NT2/D1 (cell line): ENCODE measurements at regions not wholly inside any gene's neighbourhood (a gene's known extent, or its start where the extent isn't known, plus 50 kb on each side); places are given as distances from the start of the nearest gene placed in this dataset.

Experiments used
- SUZ12 ChIP-seq: IDR thresholded peaks from 2 replicates; pipeline ENCODE4 v1.6.1; 2011; ENCODE audit not compliant: insufficient read length, insufficient read depth; ENCODE audit errors: extremely low read depth
- YY1 ChIP-seq: IDR thresholded peaks from 2 replicates; pipeline ENCODE4 v1.6.1; 2011; ENCODE audit not compliant: insufficient read length, insufficient read depth
- ZNF274 ChIP-seq: IDR thresholded peaks from 2 replicates; pipeline ENCODE4 v1.6.1; 2011; ENCODE audit warnings: mild to moderate bottlenecking, low read depth, low read length

GRCh38 chr1:217135987-217136894, 413.0 kb upstream of the ESRRG start:
- TF ChIP-seq ZNF274 (no peak), YY1 (no peak), SUZ12 (peak; percentile 28)
